SK-N-SH (cell line): ENCODE measurements at regions not wholly inside any gene's neighbourhood (a gene's known extent, or its start where the extent isn't known, plus 50 kb on each side); places are given as distances from the start of the nearest gene placed in this dataset.

Experiments used
- CTCF ChIA-PET: fragments of 300-600, 350-600 bp; formaldehyde crosslinking; extraction: SDS; loops from one replicate; lab custom pipeline; 2021; lab: Yijun Ruan, JAX
- POLR2A ChIA-PET: fragments of 350-600 bp; sonication (Branson Sonifier 250); formaldehyde crosslinking; extraction: SDS; loops from one replicate; lab custom pipeline; 2020; ENCODE audit warnings: antibody characterized with exemption, inconsistent platforms; lab: Yijun Ruan, JAX
- DNase-seq: peaks from one replicate; pipeline ENCODE4 v3.0.0; 2012
- H2AFZ ChIP-seq: fragments of 200-600 bp; sonication (generic); 2 replicates; pipeline ENCODE4 v1.8.1; 2016; ENCODE audit warnings: antibody characterized with exemption, mild to moderate bottlenecking, low read depth
- H3F3A ChIP-seq: fragments of 200-600 bp; sonication (generic); replicated peaks from 2 replicates; pipeline ENCODE3; 2016; ENCODE audit warnings: antibody characterized with exemption, mild to moderate bottlenecking; ENCODE audit not compliant: insufficient read depth
- H3K27ac ChIP-seq, 2 experiments: fragments of 200-500 bp in 1 of 2; fragments of 200-600 bp in 1 of 2; sonication (Bioruptor generic) in 1 of 2; sonication (generic), shearing (Covaris generic) in 1 of 2; 2 replicates each; pipeline versions ENCODE4 v1.5.1 to v1.6.1; 2014 to 2016; ENCODE audit warnings: low read depth in 2 of 2, inconsistent platforms in 1 of 2, low read length in 1 of 2, mild to moderate bottlenecking in 1 of 2, mixed read lengths in 1 of 2
- H3K27me3 ChIP-seq: fragments of 200-600 bp; sonication (generic), shearing (Covaris generic); 2 replicates; pipeline ENCODE4 v1.6.1; 2016; ENCODE audit warnings: mixed run types; ENCODE audit not compliant: insufficient read depth
- H3K36me3 ChIP-seq, 2 experiments: fragments of 200-500 bp in 1 of 2; fragments of 200-600 bp in 1 of 2; sonication (Bioruptor generic) in 1 of 2; sonication (generic) in 1 of 2; replicated peaks in 1 of 2; 2 replicates each; pipeline versions ENCODE3 to v1.5.1; 2014 to 2016; ENCODE audit warnings: low read length in 1 of 2, mild to moderate bottlenecking in 1 of 2; ENCODE audit not compliant: insufficient read depth in 2 of 2, control insufficient read depth in 1 of 2
- H3K4me1 ChIP-seq, 2 experiments: fragments of 200-500 bp in 1 of 2; fragments of 200-600 bp in 1 of 2; sonication (Bioruptor generic) in 1 of 2; sonication (generic), shearing (Covaris generic) in 1 of 2; 2 replicates each; pipeline versions ENCODE4 v1.5.1 to v1.6.1; 2014 to 2016; ENCODE audit warnings: low read depth in 1 of 2, low read length in 1 of 2, mixed run types in 1 of 2; ENCODE audit not compliant: insufficient read depth in 2 of 2, control insufficient read depth in 1 of 2
- H3K4me2 ChIP-seq: fragments of 200-600 bp; sonication (generic), shearing (Covaris generic); 2 replicates; pipeline ENCODE4 v1.6.1; 2017; ENCODE audit warnings: mixed run types
- H3K4me3 ChIP-seq, 2 experiments: fragments of 200-500 bp in 1 of 2; fragments of 200-600 bp in 1 of 2; sonication (Bioruptor generic) in 1 of 2; sonication (generic), shearing (Covaris generic) in 1 of 2; 2 replicates each; pipeline versions ENCODE4 v1.5.1 to v1.8.1; 2014 to 2016; ENCODE audit warnings: low read depth in 2 of 2, inconsistent platforms in 1 of 2, low read length in 1 of 2, mild to moderate bottlenecking in 1 of 2, mixed read lengths in 1 of 2, moderate library complexity in 1 of 2
- H3K79me2 ChIP-seq: fragments of 200-600 bp; sonication (generic); 2 replicates; pipeline ENCODE4 v1.8.1; 2017; ENCODE audit warnings: mild to moderate bottlenecking; ENCODE audit not compliant: insufficient read depth
- H3K9ac ChIP-seq: fragments of 200-600 bp; sonication (generic); 2 replicates; pipeline ENCODE4 v1.6.1; 2017; ENCODE audit warnings: mixed run types
- H3K9me2 ChIP-seq: fragments of 200-600 bp; sonication (generic); 2 replicates; pipeline ENCODE4 v1.6.1; 2017; ENCODE audit warnings: mixed run types
- H3K9me3 ChIP-seq: fragments of 200-600 bp; sonication (generic); 2 replicates; pipeline ENCODE4 v1.6.1; 2017; ENCODE audit warnings: mixed run types, mild to moderate bottlenecking, moderate library complexity
- H4K20me1 ChIP-seq: fragments of 200-600 bp; sonication (generic); 2 replicates; pipeline ENCODE4 v1.6.1; 2017; ENCODE audit warnings: mild to moderate bottlenecking, mixed run types; ENCODE audit not compliant: insufficient read depth
- EZH2phosphoT487 ChIP-seq: fragments of 200-600 bp; sonication (generic); IDR thresholded peaks from 2 replicates; pipeline ENCODE4 v1.6.1; 2017; ENCODE audit warnings: low read depth, mixed run types, mild to moderate bottlenecking, antibody characterized with exemption, moderate library complexity, borderline replicate concordance
- GATA2 ChIP-seq: sonication (generic); formaldehyde crosslinking; IDR thresholded peaks from 2 replicates; pipeline ENCODE4 v1.5.0; 2020; ENCODE audit warnings: mild to moderate bottlenecking, missing genetic modification reagents
- PBX3 ChIP-seq: IDR thresholded peaks from 2 replicates; pipeline ENCODE4; 2012
- REST ChIP-seq: IDR thresholded peaks from 2 replicates; pipeline ENCODE4 v1.6.1; 2012; ENCODE audit warnings: mild to moderate bottlenecking, low read depth, low read length, moderate library complexity
- RXRA ChIP-seq: IDR thresholded peaks from 2 replicates; pipeline ENCODE4 v1.4.0; 2012; ENCODE audit warnings: low read depth, mild to moderate bottlenecking, borderline replicate concordance
- SIN3A ChIP-seq: IDR thresholded peaks from 2 replicates; pipeline ENCODE4 v1.6.1; 2012; ENCODE audit warnings: low read depth, mild to moderate bottlenecking, low read length, moderate library complexity, borderline replicate concordance
- TAF1 ChIP-seq: IDR thresholded peaks from 2 replicates; pipeline ENCODE4 v1.6.1; 2012; ENCODE audit warnings: low read depth, mild to moderate bottlenecking, low read length, moderate library complexity, borderline replicate concordance
- WGBS: methylation state at CpG from one replicate; pipeline ENCODE4 v1.1.6; 2017; ENCODE audit warnings: low lambda C conversion rate; 5-methylcytosine and 5-hydroxymethylcytosine counted together
- TF ChIP-seq, protein P1 (sequence below): fragments of 150-350 bp; IDR thresholded peaks from 2 replicates; pipeline ENCODE4 v1.6.1; 2016; ENCODE audit warnings: mild to moderate bottlenecking, low read depth, low read length
- TF ChIP-seq, protein P2 (sequence below): IDR thresholded peaks from 2 replicates; pipeline ENCODE4 v1.4.0; 2012; ENCODE audit warnings: low read depth, borderline replicate concordance

DNA sequence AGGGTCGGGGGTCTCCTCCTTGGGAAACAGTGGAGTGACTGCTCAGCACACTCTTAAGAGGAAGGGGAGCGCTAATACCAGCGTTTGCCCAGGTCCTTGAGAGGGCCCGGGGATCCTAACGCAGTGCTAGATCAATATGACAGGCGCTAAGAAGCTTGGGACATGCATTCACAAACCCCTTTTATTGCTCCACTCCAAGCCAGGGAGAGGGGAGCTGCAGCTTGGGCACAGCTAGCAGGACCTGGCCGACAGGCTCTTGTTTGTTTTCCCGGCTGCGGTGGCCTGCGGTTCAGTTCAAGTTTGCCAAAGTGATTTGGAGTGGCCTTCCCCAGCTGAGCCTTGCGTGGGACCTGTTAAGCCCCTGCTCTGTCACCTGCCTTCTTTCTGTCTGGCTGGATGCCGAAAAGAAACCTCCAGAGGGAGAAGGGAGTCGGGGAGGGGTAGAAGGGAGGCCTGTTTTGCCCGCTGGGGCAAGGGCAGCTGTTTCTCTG is 152.1 kb downstream of the GLI2 start (continued):
- no peak for TF ChIP-seq SIN3A
- TF ChIP-seq GATA2: no peak
- TF ChIP-seq, protein P1, sequence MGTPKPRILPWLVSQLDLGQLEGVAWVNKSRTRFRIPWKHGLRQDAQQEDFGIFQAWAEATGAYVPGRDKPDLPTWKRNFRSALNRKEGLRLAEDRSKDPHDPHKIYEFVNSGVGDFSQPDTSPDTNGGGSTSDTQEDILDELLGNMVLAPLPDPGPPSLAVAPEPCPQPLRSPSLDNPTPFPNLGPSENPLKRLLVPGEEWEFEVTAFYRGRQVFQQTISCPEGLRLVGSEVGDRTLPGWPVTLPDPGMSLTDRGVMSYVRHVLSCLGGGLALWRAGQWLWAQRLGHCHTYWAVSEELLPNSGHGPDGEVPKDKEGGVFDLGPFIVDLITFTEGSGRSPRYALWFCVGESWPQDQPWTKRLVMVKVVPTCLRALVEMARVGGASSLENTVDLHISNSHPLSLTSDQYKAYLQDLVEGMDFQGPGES: no peak

DNA sequence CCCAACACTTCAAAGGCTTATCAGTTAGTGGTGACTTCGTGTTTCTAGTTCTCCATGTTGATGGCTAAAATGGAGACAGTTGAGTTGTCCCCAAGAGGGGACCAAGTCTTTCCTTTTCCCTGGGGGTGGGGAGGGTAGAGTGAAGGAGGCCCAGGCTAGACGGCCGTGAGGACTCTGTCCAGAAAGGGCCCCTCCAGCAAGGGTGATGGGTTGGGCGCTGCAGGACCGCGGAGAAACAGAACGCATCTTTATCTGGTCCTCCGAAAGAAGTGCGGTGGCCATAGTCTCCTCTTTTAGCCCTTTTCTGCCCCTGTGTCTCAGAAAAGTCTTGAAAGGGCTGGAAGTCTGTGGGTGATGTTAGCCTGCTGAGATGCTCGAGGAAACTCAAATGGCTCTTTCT is 153.2 kb downstream of the GLI2 start:
- Histone ChIP-seq H2AFZ (no peak overlapping the region), H3K4me2 (no peak overlapping the region), H3K79me2 (peaks cover 6% of the 10 kb centered on the region; the same call in 1 of the 2 replicates), H3K9me2 (no peaks in the 10 kb centered on the region), H3K36me3 (no peaks in the 10 kb centered on the region), H3F3A (no peaks in the 10 kb centered on the region), H4K20me1 (0 out of 2 replicates have a peak, but pooled peaks cover 3% of the 10 kb centered on the region), H3K27ac (no peak overlapping the region), H3K9me3 (no peaks in the 10 kb centered on the region), H3K4me1 (peaks cover 6 to 33% of the 10 kb centered on the region in 2 experiments; a peak in 3 of 4 replicates), H3K27me3 (no peaks in the 10 kb centered on the region), H3K9ac (no peak overlapping the region), H3K4me3 (no peak overlapping the region)
- ChIA-PET POLR2A (no interaction called here), CTCF (no interaction called here)
- WGBS: 95% methylated on average over 10 of the region's 10 CpGs
- DNase-seq: no peak
- TF ChIP-seq, protein P1: no peak
- TF ChIP-seq EZH2phosphoT487 (no peak), PBX3 (no peak), TAF1 (no peak), REST (no peak), RXRA (no peak)
- TF ChIP-seq, protein P2, sequence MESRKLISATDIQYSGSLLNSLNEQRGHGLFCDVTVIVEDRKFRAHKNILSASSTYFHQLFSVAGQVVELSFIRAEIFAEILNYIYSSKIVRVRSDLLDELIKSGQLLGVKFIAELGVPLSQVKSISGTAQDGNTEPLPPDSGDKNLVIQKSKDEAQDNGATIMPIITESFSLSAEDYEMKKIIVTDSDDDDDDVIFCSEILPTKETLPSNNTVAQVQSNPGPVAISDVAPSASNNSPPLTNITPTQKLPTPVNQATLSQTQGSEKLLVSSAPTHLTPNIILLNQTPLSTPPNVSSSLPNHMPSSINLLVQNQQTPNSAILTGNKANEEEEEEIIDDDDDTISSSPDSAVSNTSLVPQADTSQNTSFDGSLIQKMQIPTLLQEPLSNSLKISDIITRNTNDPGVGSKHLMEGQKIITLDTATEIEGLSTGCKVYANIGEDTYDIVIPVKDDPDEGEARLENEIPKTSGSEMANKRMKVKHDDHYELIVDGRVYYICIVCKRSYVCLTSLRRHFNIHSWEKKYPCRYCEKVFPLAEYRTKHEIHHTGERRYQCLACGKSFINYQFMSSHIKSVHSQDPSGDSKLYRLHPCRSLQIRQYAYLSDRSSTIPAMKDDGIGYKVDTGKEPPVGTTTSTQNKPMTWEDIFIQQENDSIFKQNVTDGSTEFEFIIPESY: no peak
